ENCODE measurements at regions not wholly inside any gene's neighbourhood (a gene's known extent, or its start where the extent isn't known, plus 50 kb on each side); places are given as distances from the start of the nearest gene placed in this dataset.
A peak's percentile ranks its signal among the peaks of the same experiment; 100 is the strongest.

GRCh38 chr6:78701407-78701806 lies 165.9 kb upstream of the IRAK1BP1 start:
- no peak for DNase-seq (ENCODE audit: low spot score)
- H3K4me1 ChIP-seq (ENCODE audit: insufficient read depth, poor library complexity, severe bottlenecking): peaks cover 3% of the 10 kb centered on the region
- H3K27me3 ChIP-seq (ENCODE audit: insufficient read depth, poor library complexity, severe bottlenecking): no peaks in the 10 kb centered on the region
- peak; percentile 97 for ATAC-seq (ENCODE audit: low read depth)
- no peak for TF ChIP-seq CTCF (IDR thresholded peaks at IDR 0.05; ENCODE audit: poor library complexity, severe bottlenecking)
- no peak overlapping the region for H3K4me3 ChIP-seq (ENCODE audit: severe bottlenecking)
- no peaks in the 10 kb centered on the region for H3K9me3 ChIP-seq (ENCODE audit: severe bottlenecking)
- H3K36me3 ChIP-seq (ENCODE audit: low read depth): no peaks in the 10 kb centered on the region
- no peak overlapping the region for H3K27ac ChIP-seq (ENCODE audit: poor library complexity, severe bottlenecking)

GRCh38 chr6:78709021-78709420 lies 158.3 kb upstream of the IRAK1BP1 start:
- ATAC-seq (ENCODE audit: low read depth) (no peak), DNase-seq (ENCODE audit: low spot score) (no peak)
- TF ChIP-seq CTCF (IDR thresholded peaks at IDR 0.05; ENCODE audit: poor library complexity, severe bottlenecking): no peak

GRCh38 chr6:78713564-78713963 lies 153.8 kb upstream of the IRAK1BP1 start:
- no peak for TF ChIP-seq CTCF (IDR thresholded peaks at IDR 0.05; ENCODE audit: poor library complexity, severe bottlenecking)
- Histone ChIP-seq H3K4me1 (ENCODE audit: insufficient read depth, poor library complexity, severe bottlenecking) (no peaks in the 10 kb centered on the region), H3K36me3 (ENCODE audit: low read depth) (no peaks in the 10 kb centered on the region), H3K9me3 (ENCODE audit: severe bottlenecking) (no peaks in the 10 kb centered on the region), H3K4me3 (ENCODE audit: severe bottlenecking) (no peak overlapping the region), H3K27ac (ENCODE audit: poor library complexity, severe bottlenecking) (no peak overlapping the region), H3K27me3 (ENCODE audit: insufficient read depth, poor library complexity, severe bottlenecking) (no peaks in the 10 kb centered on the region)
- ATAC-seq (ENCODE audit: low read depth): no peak
- DNase-seq (ENCODE audit: low spot score): no peak

More at GRCh38 chr6:78709021-78709420, 158.3 kb upstream of the IRAK1BP1 start:
- H3K36me3 ChIP-seq (ENCODE audit: low read depth): no peaks in the 10 kb centered on the region
- no peaks in the 10 kb centered on the region for H3K9me3 ChIP-seq (ENCODE audit: severe bottlenecking)
- no peak overlapping the region for H3K27ac ChIP-seq (ENCODE audit: poor library complexity, severe bottlenecking)
- H3K27me3 ChIP-seq (ENCODE audit: insufficient read depth, poor library complexity, severe bottlenecking): no peaks in the 10 kb centered on the region
- no peak overlapping the region for H3K4me3 ChIP-seq (ENCODE audit: severe bottlenecking)
- H3K4me1 ChIP-seq (ENCODE audit: insufficient read depth, poor library complexity, severe bottlenecking): no peaks in the 10 kb centered on the region

- no peak for ATAC-seq (ENCODE audit: low read depth)
- H3K36me3 ChIP-seq (ENCODE audit: low read depth): no peaks in the 10 kb centered on the region
- DNase-seq (ENCODE audit: low spot score): no peak
- no peak for TF ChIP-seq CTCF (IDR thresholded peaks at IDR 0.05; ENCODE audit: poor library complexity, severe bottlenecking)
- H3K27me3 ChIP-seq (ENCODE audit: insufficient read depth, poor library complexity, severe bottlenecking): no peaks in the 10 kb centered on the region
- no peak overlapping the region for H3K27ac ChIP-seq (ENCODE audit: poor library complexity, severe bottlenecking)
- peaks cover 4% of the 10 kb centered on the region for H3K9me3 ChIP-seq (ENCODE audit: severe bottlenecking)
- no peak overlapping the region for H3K4me3 ChIP-seq (ENCODE audit: severe bottlenecking)
- no peaks in the 10 kb centered on the region for H3K4me1 ChIP-seq (ENCODE audit: insufficient read depth, poor library complexity, severe bottlenecking)
Observed at GRCh38 chr6:78744144-78744543, 123.2 kb upstream of the IRAK1BP1 start.

- Histone ChIP-seq H3K9me3 (ENCODE audit: severe bottlenecking) (peaks cover 4% of the 10 kb centered on the region), H3K36me3 (ENCODE audit: low read depth) (no peaks in the 10 kb centered on the region), H3K27ac (ENCODE audit: poor library complexity, severe bottlenecking) (no peak overlapping the region), H3K4me1 (ENCODE audit: insufficient read depth, poor library complexity, severe bottlenecking) (no peaks in the 10 kb centered on the region), H3K27me3 (ENCODE audit: insufficient read depth, poor library complexity, severe bottlenecking) (no peaks in the 10 kb centered on the region), H3K4me3 (ENCODE audit: severe bottlenecking) (no peak overlapping the region)
- no peak for ATAC-seq (ENCODE audit: low read depth)
- TF ChIP-seq CTCF (IDR thresholded peaks at IDR 0.05; ENCODE audit: poor library complexity, severe bottlenecking): no peak
- DNase-seq (ENCODE audit: low spot score): no peak
Observed at GRCh38 chr6:78746457-78746856, 120.9 kb upstream of the IRAK1BP1 start.

Data from RWPE2 (cell line).